KG1 (cell line): ENCODE measurements at regions not wholly inside any gene's neighbourhood (a gene's known extent, or its start where the extent isn't known, plus 50 kb on each side); places are given as distances from the start of the nearest gene placed in this dataset.
"Not testable (repeated sequence)": the region's sequence is repeated elsewhere in the genome, so short reads cannot be mapped to it uniquely, and the experiment has no call there.

Source experiments
- DNase-seq: peaks from one replicate; lab custom pipeline; 2025; lab: John Stamatoyannopoulos, UW

DNA sequence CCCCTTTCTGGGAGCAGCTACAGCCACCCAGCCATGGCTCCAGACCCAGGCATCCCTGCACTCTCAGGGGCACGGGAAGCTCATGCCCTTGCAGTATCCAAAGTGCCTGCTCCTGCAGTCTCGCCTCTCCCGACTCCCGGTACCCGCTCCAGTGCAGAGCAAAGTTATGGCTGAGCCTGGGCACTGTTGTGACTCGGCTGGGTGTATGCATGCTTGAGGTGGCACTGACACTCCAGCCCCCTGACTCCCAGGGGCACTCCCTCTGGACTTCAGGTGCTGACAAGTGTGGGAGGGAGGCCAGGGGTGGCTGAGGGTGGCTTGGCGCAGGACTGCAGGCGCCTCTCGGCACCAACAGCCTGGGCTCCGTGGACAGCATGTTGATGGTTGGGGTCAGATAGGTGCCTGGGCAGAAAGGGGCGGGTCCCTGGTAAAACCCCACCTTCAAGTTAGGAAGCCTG lies 580.1 kb upstream of the ADGRL2 start:
- no peak for DNase-seq

DNA sequence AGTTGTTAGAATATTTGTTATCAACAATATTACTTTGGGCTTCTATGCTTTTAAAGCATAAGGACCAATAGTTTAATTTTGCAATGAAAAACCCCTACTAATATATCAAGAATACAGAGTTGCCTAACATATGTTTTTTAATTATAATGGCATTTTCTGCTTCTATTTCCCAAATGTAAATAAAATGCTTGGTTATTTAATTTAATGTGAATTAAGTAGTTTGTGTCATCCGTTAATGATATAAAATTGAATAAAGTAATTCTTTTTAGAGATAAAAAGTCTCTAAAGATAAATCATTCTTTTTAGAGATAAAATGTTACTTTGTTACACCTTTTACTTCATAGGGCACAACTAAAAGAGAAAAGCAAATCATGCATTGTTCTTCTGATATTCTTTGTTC lies 583.7 kb upstream of the ADGRL2 start:
- DNase-seq, result no peak

DNA sequence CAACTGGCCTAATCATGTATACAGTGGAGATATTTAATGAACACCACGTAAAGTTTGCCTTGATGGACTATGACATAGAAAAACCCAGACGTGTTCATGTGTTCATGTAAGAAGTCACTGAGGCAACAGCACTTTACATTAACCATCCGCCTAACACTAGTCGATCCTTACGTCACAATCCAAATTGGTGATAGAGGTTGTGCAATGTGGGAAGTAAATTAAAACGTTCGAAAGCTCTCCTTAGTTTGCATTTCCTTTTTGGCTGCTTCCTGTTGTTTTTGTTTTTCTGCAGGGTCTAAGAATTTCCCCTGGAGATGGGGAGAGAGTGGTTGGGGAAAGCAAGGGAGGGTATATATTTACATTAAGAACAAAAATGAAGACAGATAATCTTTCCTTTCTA lies 587.5 kb upstream of the ADGRL2 start:
- DNase-seq, result no peak

DNA sequence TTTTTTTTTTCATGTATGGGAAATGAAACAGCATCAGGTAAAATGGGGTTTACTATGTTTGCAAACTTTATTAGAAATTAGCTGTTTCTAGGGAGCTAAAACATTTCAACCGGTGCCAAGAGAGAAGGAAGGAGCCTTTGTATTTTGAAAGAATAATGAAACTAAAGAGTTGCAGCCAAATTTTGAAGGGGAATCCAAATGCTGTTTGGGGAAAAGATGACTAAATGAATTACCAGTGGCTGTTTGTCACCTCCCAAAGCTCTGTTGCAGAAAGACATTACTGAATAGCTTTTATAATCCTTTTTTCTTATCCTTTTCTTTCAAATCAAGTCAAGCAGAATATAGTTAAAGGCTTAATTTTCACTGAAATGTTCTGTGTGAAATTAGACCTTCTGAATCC lies 591.3 kb upstream of the ADGRL2 start:
- no peak for DNase-seq

DNA sequence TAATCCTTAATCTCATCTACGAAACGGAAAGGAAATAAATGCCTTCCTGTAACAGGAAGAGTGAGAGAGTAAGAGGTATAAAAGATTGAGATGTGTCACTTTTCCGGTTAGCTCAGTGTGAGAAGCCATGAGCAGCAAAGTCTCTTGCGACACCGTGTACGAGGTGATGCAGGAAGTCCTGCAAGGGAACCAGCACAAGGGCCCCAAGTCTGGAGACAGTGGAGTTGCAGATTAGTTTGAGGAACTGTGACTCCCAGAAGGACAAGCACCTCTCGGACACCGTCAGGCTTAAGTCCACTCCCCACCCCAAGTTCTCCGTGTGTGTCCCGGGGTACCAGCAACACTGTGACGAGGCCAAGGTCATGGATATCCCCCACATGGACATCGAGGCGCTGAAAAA lies 592.3 kb upstream of the ADGRL2 start:
- peak; percentile 80 for DNase-seq

DNA sequence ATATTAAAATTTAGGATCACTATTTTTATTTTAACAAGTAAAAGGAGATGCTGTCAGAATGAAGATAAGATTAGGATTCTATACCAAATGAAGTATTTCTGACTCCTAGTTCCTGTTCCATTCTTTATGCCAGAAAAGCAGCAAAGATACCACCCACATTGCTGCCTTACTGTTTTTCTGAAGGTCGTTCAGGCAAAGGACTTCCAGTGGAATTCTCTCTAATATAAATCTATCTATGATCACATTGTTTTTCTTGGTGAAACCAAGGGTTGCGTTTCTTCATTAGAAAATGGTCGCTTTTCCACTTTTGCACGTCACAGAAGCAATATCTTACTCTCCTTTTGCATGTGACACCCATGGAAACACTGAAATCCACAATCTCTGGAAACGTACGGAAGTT lies 594.8 kb upstream of the ADGRL2 start:
- DNase-seq, result no peak

DNA sequence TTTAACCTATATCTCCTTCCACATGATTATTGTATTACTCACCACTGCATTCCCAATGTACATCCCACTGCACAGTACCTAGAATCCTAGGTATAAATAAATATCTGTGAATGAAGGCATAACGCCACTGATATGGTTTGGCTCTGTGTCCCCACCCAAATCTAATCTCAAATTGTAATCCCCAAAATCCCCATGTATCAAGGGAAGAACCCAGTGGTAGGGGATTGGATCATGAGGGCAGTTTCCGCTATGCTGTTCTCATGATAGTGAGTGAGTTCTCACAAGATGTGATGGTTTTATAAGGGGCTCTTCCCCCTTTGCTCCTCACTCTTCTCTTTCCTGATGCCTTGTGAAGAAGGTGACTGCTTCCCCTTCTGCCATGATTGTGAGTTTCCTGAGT lies 599.0 kb upstream of the ADGRL2 start:
- no peak for DNase-seq

DNA sequence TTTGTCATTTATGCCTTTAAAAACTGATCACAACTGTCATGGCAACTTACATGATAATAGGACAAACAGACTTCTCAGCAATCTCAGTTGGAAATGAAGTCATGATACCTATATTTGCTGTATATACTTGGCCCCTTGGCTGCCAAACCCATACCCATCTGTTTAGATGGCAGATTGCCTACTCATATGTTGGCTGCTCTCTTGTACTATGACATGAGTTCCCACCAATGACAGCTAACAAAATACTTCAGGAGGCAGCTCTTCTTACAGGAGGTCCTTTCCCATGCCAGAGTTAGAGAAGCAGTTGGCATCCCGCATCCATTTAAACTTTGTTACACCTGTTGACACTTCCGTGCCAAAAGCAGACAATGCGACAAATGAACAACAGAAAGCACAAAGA lies 603.1 kb upstream of the ADGRL2 start:
- DNase-seq, result no peak

DNA sequence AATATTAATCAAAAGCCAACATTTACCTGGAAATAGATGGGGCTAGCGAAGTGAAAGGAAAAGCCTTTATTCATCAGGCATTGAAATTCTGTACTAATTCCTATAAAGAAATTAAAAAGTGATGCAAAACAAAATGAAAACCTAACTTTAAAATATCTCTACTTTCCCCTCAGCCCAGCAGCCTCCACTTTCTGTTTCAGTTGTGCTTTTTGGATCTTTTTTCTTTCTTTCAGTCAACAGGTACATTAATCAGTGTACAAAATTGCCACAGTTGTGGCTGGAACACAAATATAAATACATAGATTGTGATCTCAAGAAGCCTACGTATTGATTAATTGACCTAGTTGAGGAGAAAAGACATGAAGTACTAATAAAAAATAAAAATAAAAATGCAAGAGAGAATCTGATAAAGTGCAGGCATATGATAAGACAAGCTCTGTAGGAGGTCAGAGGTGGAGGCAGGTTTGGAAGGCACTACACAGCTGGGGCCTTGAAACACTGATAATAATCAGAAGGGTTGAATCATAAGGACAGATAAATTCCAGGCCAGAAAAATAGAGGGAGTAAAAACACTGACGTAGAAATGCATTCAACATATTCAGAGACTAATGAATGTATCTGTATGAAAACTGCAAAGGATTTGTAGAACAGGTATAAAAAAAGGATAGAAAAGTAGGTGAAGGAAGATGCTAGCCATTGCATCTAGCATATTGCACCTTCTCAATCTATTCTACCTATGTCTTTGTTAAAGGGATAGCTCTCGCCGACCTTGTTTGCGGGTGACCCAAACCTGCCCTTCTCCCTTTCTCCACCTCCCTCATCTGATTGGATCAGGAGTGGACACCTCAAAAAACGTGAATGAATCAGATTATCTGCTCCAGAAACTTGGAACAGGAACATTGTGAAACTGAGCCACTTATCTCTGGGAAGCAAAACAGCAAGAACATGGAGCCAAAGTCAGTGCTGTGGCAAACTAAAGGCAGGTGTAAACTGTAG lies 607.8 kb upstream of the ADGRL2 start:
- DNase-seq, result no peak

DNA sequence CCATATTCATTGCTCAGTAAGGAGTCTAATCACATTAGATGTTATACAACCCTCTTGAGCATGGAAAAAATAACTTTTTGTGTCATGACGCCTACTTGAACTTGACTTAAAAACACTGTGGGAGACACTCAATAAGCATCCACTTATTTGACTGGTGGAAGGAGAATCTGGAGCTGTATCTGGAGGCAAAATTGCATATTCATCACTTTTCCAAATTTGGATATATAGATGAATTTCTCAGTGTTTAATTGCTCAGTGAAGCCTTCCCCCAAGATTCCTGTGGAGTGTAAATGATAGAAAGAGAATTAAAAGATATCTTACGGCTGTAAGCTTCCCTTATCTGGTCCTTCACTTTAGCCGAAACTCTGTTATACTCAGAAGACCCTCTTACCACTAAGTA lies 610.7 kb upstream of the ADGRL2 start:
- no peak for DNase-seq

DNA sequence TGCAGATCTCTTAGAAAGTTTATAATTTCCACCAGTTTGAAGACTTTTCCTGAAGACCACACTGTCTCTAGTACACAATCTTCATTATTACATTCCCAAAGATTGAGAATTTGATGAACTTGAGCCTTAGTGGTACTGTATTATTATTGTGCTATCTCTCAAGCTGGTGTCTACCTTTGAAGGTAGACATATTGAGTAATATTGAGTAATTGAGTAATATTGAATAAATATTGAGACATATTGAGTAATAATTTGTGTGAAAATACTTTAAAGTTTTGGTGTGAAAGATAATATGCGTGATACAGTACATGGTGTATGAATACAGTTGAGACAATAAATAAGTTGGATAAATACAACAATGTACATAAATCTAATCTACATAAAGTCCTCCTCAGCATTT lies 613.1 kb upstream of the ADGRL2 start:
- no peak for DNase-seq

DNA sequence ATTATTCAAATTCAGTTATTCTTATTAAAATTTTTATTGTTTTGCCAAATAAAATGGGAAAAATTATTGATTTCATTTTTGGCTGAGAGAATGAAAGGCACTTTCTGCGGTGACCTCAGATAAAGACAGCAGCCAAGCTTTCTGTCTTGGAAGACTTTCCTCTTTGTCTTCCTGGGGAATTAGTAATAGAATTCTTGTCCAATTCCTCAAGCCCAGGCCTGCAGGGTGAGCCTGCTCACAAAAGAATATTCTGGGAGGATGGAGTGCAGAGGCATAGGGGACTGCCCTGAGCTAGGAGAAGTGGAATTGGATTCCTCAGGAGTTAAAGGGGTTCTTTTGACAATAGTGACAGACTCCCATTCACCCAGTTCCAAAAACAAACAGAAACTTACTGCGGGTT lies 614.5 kb upstream of the ADGRL2 start:
- DNase-seq, result no peak

DNA sequence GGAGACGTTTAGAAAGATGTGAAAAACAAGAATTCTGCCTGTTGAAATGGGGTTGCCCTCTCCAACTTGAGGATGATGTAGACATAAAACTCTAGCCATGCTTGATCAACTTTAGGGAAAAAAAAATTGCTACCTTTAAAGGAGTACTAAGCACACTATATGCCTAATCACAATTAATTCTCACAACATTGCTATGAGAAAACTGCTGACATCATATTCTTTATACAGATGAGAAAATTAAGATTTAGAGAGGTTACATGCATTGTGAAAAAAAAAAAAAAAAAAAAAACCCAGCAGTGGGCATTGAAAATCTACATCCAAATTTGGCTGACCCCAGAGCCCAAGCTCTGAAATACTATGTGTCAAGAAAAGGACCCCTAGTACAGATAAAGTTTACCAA lies 617.2 kb upstream of the ADGRL2 start:
- DNase-seq, result no peak

DNA sequence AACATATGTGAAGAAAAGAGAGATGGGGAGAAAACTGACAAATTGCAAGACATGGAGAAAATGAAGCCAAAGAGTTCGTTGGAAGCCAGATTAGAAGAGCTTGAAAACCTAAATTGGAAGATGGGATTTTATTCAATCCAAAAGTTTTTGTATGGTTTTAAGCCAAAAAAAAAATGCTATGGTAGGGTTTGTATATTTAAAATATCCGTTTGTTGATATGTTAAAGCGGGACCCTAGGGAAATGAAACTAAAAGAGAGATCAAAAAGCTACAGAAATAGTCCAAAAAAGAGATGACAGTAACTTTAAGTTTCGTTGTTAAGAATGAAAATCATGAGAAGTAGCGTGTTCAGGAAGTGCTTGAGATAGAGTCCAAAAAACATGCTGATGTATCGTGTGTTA lies 617.7 kb upstream of the ADGRL2 start:
- no peak for DNase-seq

DNA sequence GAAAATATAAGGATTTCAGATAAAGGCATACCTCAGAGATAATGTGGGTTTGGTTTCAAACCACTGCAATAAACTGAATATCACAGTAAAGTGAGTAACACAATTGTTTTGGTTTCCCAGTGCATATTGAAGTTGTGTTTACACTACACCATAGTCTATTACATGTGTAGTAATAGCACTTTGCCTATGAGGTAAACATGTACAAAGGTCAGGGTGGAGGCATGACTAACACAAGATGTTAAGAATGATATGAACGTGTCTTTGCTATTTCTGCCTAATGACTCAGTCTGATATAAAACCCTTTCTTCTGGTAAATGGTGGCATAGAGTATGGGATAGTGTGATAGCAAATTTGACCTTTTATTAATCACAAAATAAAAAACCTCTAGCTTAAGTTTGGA lies 621.5 kb upstream of the ADGRL2 start:
- no peak for DNase-seq

DNA sequence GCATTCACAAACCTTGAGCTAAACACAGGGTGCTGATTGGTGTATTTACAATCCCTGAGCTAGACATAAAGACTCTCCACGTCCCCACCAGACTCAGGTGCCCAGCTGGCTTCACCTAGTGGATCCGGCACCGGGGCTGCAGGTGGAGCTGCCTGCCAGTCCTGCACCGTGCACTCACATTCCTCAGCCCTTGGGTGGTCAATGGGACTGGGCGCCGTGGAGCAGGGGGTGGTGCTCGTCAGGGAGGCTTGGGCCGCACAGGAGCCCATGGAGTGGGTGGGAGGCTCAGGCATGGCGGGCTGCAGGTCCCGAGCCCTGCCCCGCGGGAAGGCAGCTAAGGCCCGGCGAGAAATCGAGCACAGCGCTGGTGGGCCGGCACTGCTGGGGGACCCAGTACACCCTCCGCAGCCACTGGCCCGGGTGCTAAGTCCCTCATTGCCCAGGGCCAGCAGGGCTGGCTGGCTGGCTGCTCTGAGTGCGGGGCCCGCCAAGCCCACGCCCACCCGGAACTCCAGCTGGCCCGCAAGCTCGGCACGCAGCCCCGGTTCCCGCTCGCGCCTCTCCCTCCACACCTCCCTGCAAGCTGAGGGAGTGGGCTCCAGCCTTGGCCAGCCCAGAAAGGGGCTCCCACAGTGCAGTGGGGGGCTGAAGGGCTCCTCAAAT lies 622.2 kb upstream of the ADGRL2 start:
- not testable (repeated sequence) for DNase-seq

DNA sequence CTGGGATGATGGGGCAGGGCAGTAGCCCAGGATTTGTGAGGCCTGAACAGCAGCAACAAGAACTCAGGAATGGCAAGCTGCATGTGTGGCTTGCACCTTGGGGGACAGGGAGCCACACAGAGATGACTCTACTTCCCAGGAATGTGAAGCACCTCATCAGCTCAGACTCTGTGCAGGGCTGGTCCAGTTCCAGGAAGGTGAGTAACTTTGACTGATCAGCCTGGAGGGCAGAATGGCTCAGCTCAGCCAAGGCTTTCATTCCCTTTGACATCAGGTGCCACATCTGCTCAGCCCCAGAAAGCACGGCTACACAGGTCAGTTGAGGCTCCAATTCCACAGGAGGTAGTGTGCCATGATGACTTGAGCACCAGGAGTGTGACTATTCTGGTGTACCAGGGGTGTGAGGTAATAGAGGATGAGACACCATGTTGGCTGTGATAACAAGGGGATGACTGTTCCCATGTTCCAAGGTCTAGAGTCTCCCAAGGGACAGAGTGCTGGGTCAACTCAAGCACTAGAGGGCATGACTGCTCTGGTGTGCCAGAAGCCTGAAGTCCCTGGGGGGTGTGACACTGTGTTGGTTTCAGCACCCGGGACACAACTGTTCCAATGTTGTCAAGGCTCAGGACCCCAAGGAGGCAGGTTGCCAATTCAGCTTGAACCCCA lies 625.8 kb upstream of the ADGRL2 start:
- no peak for DNase-seq

DNA sequence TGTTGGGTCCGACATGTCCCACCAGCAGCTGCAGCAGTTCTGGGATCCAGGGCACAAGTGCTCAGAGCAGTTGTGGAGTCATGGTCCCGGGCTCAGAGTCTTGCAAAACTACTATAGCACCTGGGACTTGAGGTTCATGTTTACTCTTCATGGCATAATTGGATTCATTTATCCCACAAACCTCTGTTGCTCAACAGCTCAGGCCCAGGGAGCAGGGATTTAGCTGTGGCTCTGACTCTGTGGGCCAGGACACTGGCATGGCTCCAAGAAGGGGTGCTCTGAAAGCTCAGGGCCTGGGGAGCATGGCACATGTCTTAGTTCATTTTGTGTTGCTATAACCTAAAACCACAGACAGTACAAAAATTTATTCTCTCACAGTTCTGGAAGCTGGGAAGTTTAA lies 626.7 kb upstream of the ADGRL2 start:
- no peak for DNase-seq

DNA sequence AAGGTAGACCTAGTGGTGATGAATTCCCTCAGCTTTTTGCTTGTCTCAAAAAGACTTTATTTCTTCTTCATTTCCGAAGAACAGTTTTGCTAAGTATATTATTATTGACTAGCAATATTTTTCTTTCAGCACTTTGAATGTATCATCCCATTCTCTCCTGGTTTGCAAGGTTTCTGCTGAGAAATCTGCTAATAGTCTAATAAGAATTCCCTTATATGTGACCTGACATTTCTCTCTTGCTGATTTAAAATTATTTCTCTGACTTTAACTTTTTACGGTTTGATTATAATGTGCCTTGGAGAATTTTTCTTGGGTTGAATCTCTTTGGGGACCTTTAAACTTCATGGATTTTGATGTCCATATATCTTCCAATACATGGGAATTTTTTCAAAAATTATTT lies 628.3 kb upstream of the ADGRL2 start:
- no peak for DNase-seq

DNA sequence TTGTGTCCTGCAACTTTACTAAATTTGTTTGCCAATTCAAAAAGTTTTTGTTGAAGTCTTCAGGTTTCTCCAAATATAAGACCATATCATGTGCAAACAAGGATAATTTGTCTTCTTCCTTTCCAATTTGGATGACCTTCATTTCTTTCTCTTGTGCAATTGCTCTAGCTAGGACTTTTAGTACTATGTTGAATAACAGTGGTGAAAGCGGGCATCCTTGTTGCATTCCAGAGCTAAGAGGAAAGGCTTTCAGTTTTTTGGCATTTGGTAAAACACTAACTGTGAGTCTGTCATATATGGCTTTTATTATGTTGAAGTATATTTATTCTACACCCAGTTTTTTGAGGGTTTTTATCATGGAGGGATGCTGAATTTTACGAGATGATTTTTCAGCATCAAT lies 630.0 kb upstream of the ADGRL2 start:
- DNase-seq, result no peak

DNA sequence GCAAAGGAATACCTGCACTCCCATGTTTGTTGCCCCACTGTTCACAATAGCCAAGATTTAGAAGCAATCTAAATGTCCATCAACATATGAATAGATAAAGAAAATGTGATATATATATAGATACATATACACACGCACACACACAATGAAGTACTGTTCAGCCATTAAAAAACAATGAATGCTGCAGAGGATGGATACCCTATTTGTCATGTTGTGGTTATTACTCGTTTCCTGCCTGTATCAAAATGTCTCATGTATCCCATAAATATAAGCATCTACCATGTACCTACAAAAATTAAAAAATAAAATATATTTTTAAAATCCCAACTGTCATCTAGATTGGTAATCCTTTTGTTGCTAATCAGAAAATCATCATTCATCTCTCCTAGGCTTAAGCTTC lies 634.8 kb upstream of the ADGRL2 start:
- no peak for DNase-seq

DNA sequence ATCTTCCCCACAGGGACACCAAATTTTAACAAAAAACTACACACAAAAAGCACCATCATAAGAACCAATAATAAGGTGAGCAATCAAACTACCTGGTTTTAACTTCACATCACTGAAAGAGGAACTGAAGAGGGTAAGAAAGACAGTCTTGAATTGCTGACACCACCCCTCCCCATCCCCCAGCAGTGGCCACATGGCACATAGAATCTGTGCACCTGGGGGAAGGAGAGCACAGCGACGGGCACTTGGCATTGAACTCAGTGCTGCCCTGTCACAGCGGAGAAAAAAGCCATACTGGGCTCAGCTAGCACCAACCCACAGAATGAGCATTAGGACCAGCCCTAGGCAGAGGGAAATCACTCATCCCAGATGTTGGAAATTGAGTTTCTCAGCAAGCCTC lies 640.0 kb upstream of the ADGRL2 start:
- no peak for DNase-seq

DNA sequence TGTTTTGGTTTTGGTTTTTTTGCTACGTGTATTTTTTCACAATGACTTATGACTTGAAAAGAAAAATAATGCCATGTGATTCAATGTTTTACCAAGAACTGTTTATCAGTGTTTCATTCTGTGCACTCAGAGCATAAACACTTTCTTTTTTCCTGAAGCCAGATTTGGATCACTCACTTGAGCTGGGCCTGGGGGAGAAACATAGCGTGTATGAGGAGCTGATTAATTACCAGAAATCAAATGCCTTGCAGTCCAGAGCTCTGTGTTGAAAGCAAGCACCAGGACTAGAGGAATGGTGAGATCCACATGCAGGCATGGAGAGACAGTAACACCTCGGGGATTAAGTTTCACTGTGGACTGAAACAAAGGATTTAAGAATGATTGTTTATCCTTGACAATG lies 642.1 kb upstream of the ADGRL2 start:
- DNase-seq, result no peak
